H1 (cell line): ENCODE measurements at regions not wholly inside any gene's neighbourhood (a gene's known extent, or its start where the extent isn't known, plus 50 kb on each side); places are given as distances from the start of the nearest gene placed in this dataset.

Experiments
- EP300 ChIP-seq, 2 experiments: IDR thresholded peaks; 1 replicate in 1 of 2; 2 replicates in 1 of 2; pipeline ENCODE4 v1.6.1; 2011 to 2012; ENCODE audit warnings: low read depth in 2 of 2, low read length in 2 of 2, mild to moderate bottlenecking in 2 of 2, borderline replicate concordance in 1 of 2, inconsistent platforms in 1 of 2, moderate library complexity in 1 of 2
- GTF2F1 ChIP-seq: IDR thresholded peaks from 2 replicates; pipeline ENCODE4 v1.6.1; 2012; ENCODE audit warnings: low read depth, low read length, improper control_type of control experiment, borderline replicate concordance
- JUND ChIP-seq: IDR thresholded peaks from 2 replicates; pipeline ENCODE4 v1.6.1; 2011; ENCODE audit warnings: mild to moderate bottlenecking, improper control_type of control experiment, low read length
- PHF8 ChIP-seq: fragments of 200-600 bp; sonication (generic); conservative IDR thresholded peaks from 2 replicates; pipeline ENCODE4 v1.7.1; 2012; ENCODE audit warnings: low read depth, mild to moderate bottlenecking, inconsistent platforms, low read length, moderate library complexity
- POLR2AphosphoS5 ChIP-seq: IDR thresholded peaks from 2 replicates; pipeline ENCODE4 v1.6.1; 2011; ENCODE audit warnings: low read depth, low read length
- RAD21 ChIP-seq, 2 experiments: IDR thresholded peaks in 1 of 2; conservative IDR thresholded peaks in 1 of 2; 2 replicates each; pipeline ENCODE4 v1.6.1; 2011; ENCODE audit warnings: low read depth in 2 of 2, low read length in 2 of 2, improper control_type of control experiment in 1 of 2, inconsistent platforms in 1 of 2, mild to moderate bottlenecking in 1 of 2, moderate library complexity in 1 of 2
- TEAD4 ChIP-seq: IDR thresholded peaks from 2 replicates; pipeline ENCODE4 v1.6.1; 2012; ENCODE audit warnings: low read depth, low read length, inconsistent platforms, mixed read lengths
- YY1 ChIP-seq: IDR thresholded peaks from 2 replicates; pipeline ENCODE4 v1.6.1; 2011; ENCODE audit warnings: low read depth, mild to moderate bottlenecking, low read length
- TF ChIP-seq, protein P1 (sequence below): IDR thresholded peaks from 2 replicates; pipeline ENCODE4 v1.6.1; 2012; ENCODE audit warnings: low read length, inconsistent platforms
- TF ChIP-seq, protein P2 (sequence below), 3 experiments: IDR thresholded peaks; 1 replicate in 2 of 3; 2 replicates in 1 of 3; pipeline versions ENCODE4 v1.5.1 to v1.6.1; 2011; ENCODE audit warnings: low read length in 3 of 3, mild to moderate bottlenecking in 3 of 3, inconsistent platforms in 2 of 3, low read depth in 1 of 3, moderate library complexity in 1 of 3; ENCODE audit not compliant: insufficient read depth in 1 of 3; ENCODE audit errors: control extremely low read depth in 1 of 3

DNA sequence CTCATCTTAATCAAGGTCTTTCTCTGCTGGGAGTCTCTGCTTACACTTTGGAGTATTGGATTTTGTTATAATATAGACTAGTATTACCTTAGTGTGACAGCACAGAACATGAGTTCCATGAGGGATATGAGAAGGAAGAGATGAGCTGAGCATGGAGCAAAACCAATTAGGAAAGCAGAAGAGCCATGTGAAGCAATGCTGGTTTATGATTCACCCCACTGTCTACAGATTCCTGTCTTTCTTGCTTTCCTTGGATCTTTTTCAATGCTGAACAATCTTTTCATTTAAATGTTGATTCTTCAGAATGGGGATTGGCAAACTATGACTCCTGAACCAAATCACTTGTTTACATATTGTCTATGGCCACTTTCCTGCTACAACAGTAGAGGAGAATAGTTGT lies 70.4 kb upstream of the KITLG start:
- no peak for TF ChIP-seq YY1
- TF ChIP-seq, protein P1, sequence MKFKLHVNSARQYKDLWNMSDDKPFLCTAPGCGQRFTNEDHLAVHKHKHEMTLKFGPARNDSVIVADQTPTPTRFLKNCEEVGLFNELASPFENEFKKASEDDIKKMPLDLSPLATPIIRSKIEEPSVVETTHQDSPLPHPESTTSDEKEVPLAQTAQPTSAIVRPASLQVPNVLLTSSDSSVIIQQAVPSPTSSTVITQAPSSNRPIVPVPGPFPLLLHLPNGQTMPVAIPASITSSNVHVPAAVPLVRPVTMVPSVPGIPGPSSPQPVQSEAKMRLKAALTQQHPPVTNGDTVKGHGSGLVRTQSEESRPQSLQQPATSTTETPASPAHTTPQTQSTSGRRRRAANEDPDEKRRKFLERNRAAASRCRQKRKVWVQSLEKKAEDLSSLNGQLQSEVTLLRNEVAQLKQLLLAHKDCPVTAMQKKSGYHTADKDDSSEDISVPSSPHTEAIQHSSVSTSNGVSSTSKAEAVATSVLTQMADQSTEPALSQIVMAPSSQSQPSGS = no peak
- no peak for TF ChIP-seq PHF8
- no peak for TF ChIP-seq RAD21 (IDR thresholded peaks at IDR 0.05 in 1 of 2, conservative IDR thresholded peaks at IDR 0.05 in 1 of 2; ENCODE audit: low read depth in 2 of 2, low read length in 2 of 2)
- no peak for TF ChIP-seq TEAD4
- TF ChIP-seq, protein P2, sequence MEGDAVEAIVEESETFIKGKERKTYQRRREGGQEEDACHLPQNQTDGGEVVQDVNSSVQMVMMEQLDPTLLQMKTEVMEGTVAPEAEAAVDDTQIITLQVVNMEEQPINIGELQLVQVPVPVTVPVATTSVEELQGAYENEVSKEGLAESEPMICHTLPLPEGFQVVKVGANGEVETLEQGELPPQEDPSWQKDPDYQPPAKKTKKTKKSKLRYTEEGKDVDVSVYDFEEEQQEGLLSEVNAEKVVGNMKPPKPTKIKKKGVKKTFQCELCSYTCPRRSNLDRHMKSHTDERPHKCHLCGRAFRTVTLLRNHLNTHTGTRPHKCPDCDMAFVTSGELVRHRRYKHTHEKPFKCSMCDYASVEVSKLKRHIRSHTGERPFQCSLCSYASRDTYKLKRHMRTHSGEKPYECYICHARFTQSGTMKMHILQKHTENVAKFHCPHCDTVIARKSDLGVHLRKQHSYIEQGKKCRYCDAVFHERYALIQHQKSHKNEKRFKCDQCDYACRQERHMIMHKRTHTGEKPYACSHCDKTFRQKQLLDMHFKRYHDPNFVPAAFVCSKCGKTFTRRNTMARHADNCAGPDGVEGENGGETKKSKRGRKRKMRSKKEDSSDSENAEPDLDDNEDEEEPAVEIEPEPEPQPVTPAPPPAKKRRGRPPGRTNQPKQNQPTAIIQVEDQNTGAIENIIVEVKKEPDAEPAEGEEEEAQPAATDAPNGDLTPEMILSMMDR (IDR thresholded peaks at IDR 0.05; ENCODE audit: control extremely low read depth in 1 of 3, insufficient read depth in 1 of 3, low read depth in 1 of 3, low read length in 3 of 3) = no peak
- TF ChIP-seq GTF2F1 = no peak
- no peak for TF ChIP-seq POLR2AphosphoS5
- TF ChIP-seq EP300 (IDR thresholded peaks at IDR 0.05; ENCODE audit: borderline replicate concordance in 1 of 2, low read depth in 2 of 2, low read length in 2 of 2) = no peak
- TF ChIP-seq JUND = no peak
